Fibroblast of lung (primary cell): ENCODE measurements at regions not wholly inside any gene's neighbourhood (a gene's known extent, or its start where the extent isn't known, plus 50 kb on each side); places are given as distances from the start of the nearest gene placed in this dataset.
"Not testable (repeated sequence)": the region's sequence is repeated elsewhere in the genome, so short reads cannot be mapped to it uniquely, and the experiment has no call there.

ENCODE experiments used
- CTCF ChIP-seq, 2 donors: IDR thresholded peaks in 1 of 2; conservative IDR thresholded peaks in 1 of 2; 1 replicate in 1 of 2; 2 replicates in 1 of 2; pipeline ENCODE4 v1.5.1; 2011 to 2012; ENCODE audit warnings: low read length in 2 of 2, control low read depth in 1 of 2, inconsistent platforms in 1 of 2, low read depth in 1 of 2, mild to moderate bottlenecking in 1 of 2
- EZH2 ChIP-seq: IDR thresholded peaks from 2 replicates; pipeline ENCODE4 v1.5.1; 2012; ENCODE audit warnings: low read length, control low read depth, mild to moderate bottlenecking; ENCODE audit errors: missing control alignments

- not testable (repeated sequence) for TF ChIP-seq CTCF (conservative IDR thresholded peaks at IDR 0.05 in 1 of 2, IDR thresholded peaks at IDR 0.05 in 1 of 2; ENCODE audit: low read depth in 1 of 2, low read length in 2 of 2); EZH2
Measured at GRCh38 chr20:56920041-56920440, 290.9 kb downstream of the TFAP2C start.
